ENCODE measurements at regions not wholly inside any gene's neighbourhood (a gene's known extent, or its start where the extent isn't known, plus 50 kb on each side); places are given as distances from the start of the nearest gene placed in this dataset.

DNA sequence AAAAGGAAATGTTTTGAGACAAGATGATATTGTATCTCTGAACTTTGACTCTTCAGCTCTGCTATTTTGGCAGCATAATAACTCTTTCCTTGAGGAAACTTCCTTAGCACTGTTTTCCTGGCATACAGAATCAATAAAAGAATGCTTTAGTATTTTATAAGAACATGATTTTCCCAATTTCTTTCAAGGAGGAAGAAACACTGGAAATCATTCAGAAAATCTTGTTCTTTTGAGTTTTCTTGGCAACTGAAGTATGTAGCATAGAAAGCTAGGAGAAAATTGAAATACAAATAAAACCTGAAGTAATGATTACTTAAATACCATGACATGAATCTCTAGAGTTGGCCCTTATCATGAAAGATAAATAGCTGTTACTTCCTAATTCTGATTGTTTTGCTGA, 461.4 kb upstream of the ZNF608 start:
- Histone ChIP-seq H3K36me3 (no peaks in the 10 kb centered on the region), H3K27ac (no peak overlapping the region), H3K9me3 (no peaks in the 10 kb centered on the region), H3K4me1 (peaks cover 7% of the 10 kb centered on the region), H3K4me3 (no peak overlapping the region), H3K27me3 (no peaks in the 10 kb centered on the region)
- TF ChIP-seq POLR2AphosphoS5 (IDR thresholded peaks at IDR 0.05) (no peak), CTCF (IDR thresholded peaks at IDR 0.05) (no peak), POLR2A (IDR thresholded peaks at IDR 0.05) (no peak), EP300 (IDR thresholded peaks at IDR 0.05) (no peak)
- no peak for DNase-seq (ENCODE audit: low spot score in 2 of 2)

DNA sequence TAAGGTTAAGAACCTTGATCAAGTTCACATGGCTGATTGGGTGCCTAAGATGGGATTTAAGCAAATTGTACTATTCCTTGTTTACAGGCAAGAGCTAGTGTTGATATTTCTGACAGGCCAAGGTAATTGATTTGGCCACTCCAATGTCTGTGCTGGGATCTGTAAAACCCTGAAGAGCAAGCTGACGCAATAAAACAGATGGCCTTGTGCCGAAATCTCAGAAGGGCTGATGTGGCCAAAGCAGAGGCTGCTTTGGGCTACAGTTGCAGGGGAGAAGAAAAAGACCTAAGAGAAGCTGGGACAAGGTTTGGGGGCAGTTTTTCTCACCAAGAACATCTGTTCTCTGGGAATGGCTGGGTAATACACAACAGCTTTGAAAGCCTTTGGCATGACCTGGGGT, 463.2 kb upstream of the ZNF608 start:
- Histone ChIP-seq H3K4me3 (no peak overlapping the region), H3K9me3 (no peaks in the 10 kb centered on the region), H3K36me3 (no peaks in the 10 kb centered on the region), H3K27ac (no peak overlapping the region), H3K27me3 (no peaks in the 10 kb centered on the region), H3K4me1 (peaks cover 7% of the 10 kb centered on the region)
- WGBS: 43% methylated on average over 2 of the region's 2 CpGs
- TF ChIP-seq EP300 (IDR thresholded peaks at IDR 0.05): no peak
- no peak for TF ChIP-seq CTCF (IDR thresholded peaks at IDR 0.05)
- no peak for TF ChIP-seq POLR2AphosphoS5 (IDR thresholded peaks at IDR 0.05)
- no peak for TF ChIP-seq POLR2A (IDR thresholded peaks at IDR 0.05)
- DNase-seq (ENCODE audit: low spot score in 2 of 2): no peak

GRCh38 chr5:125210242-125210947, 464.0 kb upstream of the ZNF608 start:
- H3K4me1 ChIP-seq: peaks cover 7% of the 10 kb centered on the region
- DNase-seq (ENCODE audit: low spot score in 2 of 2): no peak
- no peak for TF ChIP-seq CTCF (IDR thresholded peaks at IDR 0.05)
- TF ChIP-seq EP300 (IDR thresholded peaks at IDR 0.05): no peak
- no peak for TF ChIP-seq POLR2A (IDR thresholded peaks at IDR 0.05)
- no peaks in the 10 kb centered on the region for H3K36me3 ChIP-seq
- H3K27me3 ChIP-seq: no peaks in the 10 kb centered on the region
- H3K27ac ChIP-seq: no peak overlapping the region
- no peak overlapping the region for H3K4me3 ChIP-seq
- no peaks in the 10 kb centered on the region for H3K9me3 ChIP-seq
- 70% methylated on average over 1 of the region's 1 CpG for WGBS

DNA sequence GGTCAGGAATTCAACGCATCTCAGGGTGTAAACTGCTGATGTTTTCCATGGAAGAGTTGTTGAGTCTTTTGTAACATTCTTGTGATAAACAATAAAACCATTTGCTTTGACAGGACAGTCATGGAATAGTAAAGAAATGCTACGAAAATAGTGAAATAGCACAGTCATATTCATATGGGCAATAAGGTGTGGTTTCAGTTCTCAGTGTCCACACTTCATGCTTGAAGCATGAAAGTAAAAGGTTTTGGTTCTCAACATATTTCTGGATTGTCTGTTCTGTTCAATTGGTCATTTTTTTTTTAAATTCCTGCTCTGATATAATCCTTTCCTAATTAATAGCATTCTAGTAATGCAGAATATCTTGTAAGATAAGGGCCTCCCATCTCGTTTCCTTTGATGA, 467.6 kb upstream of the ZNF608 start:
- H3K9me3 ChIP-seq: no peaks in the 10 kb centered on the region
- 82% methylated on average over 3 of the region's 3 CpGs for WGBS
- H3K27me3 ChIP-seq: no peaks in the 10 kb centered on the region
- no peak overlapping the region for H3K27ac ChIP-seq
- no peak for TF ChIP-seq EP300 (IDR thresholded peaks at IDR 0.05)
- DNase-seq (ENCODE audit: low spot score in 2 of 2): no peak
- H3K4me3 ChIP-seq: no peak overlapping the region
- no peaks in the 10 kb centered on the region for H3K36me3 ChIP-seq
- peaks cover 7% of the 10 kb centered on the region for H3K4me1 ChIP-seq

DNA sequence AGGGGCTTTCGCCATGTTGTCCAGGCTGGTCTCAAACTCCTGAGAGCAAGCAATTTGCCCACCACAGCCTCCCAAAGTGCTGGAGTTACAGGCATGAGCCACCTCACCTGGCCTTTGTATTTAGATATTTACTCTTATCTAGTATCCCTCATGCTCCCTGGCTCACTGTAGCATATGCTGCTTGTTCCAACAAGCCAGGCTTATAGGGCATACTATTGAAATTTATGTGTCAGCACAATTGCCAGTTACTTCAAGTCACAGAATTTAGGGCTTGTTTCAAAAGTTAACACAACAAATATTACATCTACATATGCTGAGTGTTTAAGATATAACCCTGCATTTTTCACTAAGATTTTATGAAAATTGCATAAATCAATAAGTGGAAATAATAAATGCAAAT, 469.2 kb upstream of the ZNF608 start:
- Histone ChIP-seq H3K9me3 (no peaks in the 10 kb centered on the region), H3K4me3 (no peak overlapping the region), H3K36me3 (no peaks in the 10 kb centered on the region), H3K27me3 (no peaks in the 10 kb centered on the region), H3K4me1 (no peaks in the 10 kb centered on the region), H3K27ac (no peak overlapping the region)
- WGBS: 94% methylated on average over 1 of the region's 1 CpG
- TF ChIP-seq POLR2A (IDR thresholded peaks at IDR 0.05) (no peak), EP300 (IDR thresholded peaks at IDR 0.05) (no peak), POLR2AphosphoS5 (IDR thresholded peaks at IDR 0.05) (no peak), CTCF (IDR thresholded peaks at IDR 0.05) (no peak)
- DNase-seq (ENCODE audit: low spot score in 2 of 2): no peak

DNA sequence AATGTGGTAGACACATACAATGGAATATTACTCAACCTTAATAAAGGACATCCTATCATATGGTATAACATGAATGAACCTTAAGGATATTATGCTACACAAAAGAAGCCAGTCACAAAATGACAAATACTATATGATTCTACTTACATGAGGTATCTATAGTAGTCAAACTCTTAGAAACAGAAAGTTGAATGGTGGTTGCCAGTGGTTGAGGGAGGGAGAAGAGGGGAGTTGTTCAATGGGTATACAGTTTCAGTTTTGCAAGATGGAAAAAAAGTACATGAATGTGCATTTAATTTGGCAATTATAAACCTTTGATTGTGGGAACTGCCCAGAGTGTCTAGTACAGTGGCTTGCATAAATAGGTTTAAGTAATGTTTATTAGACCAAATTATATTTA, 473.3 kb upstream of the ZNF608 start:
- Histone ChIP-seq H3K9me3 (no peaks in the 10 kb centered on the region), H3K27me3 (no peaks in the 10 kb centered on the region), H3K36me3 (no peaks in the 10 kb centered on the region), H3K27ac (no peak overlapping the region), H3K4me1 (no peaks in the 10 kb centered on the region), H3K4me3 (no peak overlapping the region)
- TF ChIP-seq POLR2AphosphoS5 (IDR thresholded peaks at IDR 0.05) (no peak), POLR2A (IDR thresholded peaks at IDR 0.05) (no peak), CTCF (IDR thresholded peaks at IDR 0.05) (no peak), EP300 (IDR thresholded peaks at IDR 0.05) (no peak)
- DNase-seq (ENCODE audit: low spot score in 2 of 2): no peak

All from suprapubic skin (tissue), 4 donors.